ENCODE measurements at regions not wholly inside any gene's neighbourhood (a gene's known extent, or its start where the extent isn't known, plus 50 kb on each side); places are given as distances from the start of the nearest gene placed in this dataset.

GRCh38 chr4:89639395-89639794 is 197.6 kb downstream of the SNCA start:
- H3K9ac ChIP-seq (ENCODE audit: insufficient read depth in 1 of 2, low read depth in 2 of 2, low read length in 2 of 2) = no peak overlapping the region
- ATAC-seq = no peak

More at GRCh38 chr4:89639395-89639794, 197.6 kb downstream of the SNCA start:
- no peaks in the 10 kb centered on the region for H3K36me3 ChIP-seq (ENCODE audit: control insufficient read depth, insufficient read depth, low read length)
- POLR2A ChIA-PET = no interaction called here
- no peaks in the 10 kb centered on the region for H3K9me3 ChIP-seq (replicated peaks; ENCODE audit: control insufficient read depth, insufficient read depth, low read depth, low read length)
- WGBS (ENCODE audit: insufficient coverage, low coverage, missing lambda C conversion rate) = 9% methylated on average over 2 of the region's 2 CpGs
- no peak overlapping the region for H3K4me3 ChIP-seq
- no peaks in the 10 kb centered on the region for H3K27me3 ChIP-seq (ENCODE audit: control insufficient read depth in 2 of 2, insufficient read depth in 2 of 2, low read length in 2 of 2)
- CTCF ChIA-PET (ENCODE audit: low intra/inter-chr PET ratio) = no interaction called here
- FAIRE-seq (no peak), DNase-seq (ENCODE audit: extremely low read depth in 1 of 4, low spot score in 3 of 4) (no peak)
- intact Hi-C loops (cut with micrococcal nuclease) (no loop called here), in situ Hi-C loops (cut with MboI) (no loop called here)
- H3K4me2 ChIP-seq (ENCODE audit: insufficient read depth, low read length) = no peak overlapping the region
- no peak overlapping the region for H2AFZ ChIP-seq (ENCODE audit: low read depth, low read length)
- no TSS peak for BruUV-seq (replicated peaks)
- no peaks in the 10 kb centered on the region for H3K9me1 ChIP-seq (ENCODE audit: control insufficient read depth, insufficient read depth, low read length)
- H3K4me1 ChIP-seq (replicated peaks in 1 of 2; ENCODE audit: control insufficient read depth in 2 of 2, insufficient read depth in 2 of 2, low read length in 2 of 2) = no peaks in the 10 kb centered on the region
- TF ChIP-seq RAD51 (IDR thresholded peaks at IDR 0.05; ENCODE audit: borderline replicate concordance, low read depth) (no peak), POLR3A (IDR thresholded peaks at IDR 0.05; ENCODE audit: borderline replicate concordance, extremely low read depth, insufficient read depth, insufficient read length) (no peak), XRCC5 (IDR thresholded peaks at IDR 0.05; ENCODE audit: low read depth, low read length) (no peak), ZNF512 (tag; IDR thresholded peaks at IDR 0.05) (no peak), ZBTB34 (CRISPR knock-in tag; IDR thresholded peaks at IDR 0.05) (no peak), CHD1 (IDR thresholded peaks at IDR 0.05; ENCODE audit: low read length) (no peak)
- TF ChIP-seq, protein P1, sequence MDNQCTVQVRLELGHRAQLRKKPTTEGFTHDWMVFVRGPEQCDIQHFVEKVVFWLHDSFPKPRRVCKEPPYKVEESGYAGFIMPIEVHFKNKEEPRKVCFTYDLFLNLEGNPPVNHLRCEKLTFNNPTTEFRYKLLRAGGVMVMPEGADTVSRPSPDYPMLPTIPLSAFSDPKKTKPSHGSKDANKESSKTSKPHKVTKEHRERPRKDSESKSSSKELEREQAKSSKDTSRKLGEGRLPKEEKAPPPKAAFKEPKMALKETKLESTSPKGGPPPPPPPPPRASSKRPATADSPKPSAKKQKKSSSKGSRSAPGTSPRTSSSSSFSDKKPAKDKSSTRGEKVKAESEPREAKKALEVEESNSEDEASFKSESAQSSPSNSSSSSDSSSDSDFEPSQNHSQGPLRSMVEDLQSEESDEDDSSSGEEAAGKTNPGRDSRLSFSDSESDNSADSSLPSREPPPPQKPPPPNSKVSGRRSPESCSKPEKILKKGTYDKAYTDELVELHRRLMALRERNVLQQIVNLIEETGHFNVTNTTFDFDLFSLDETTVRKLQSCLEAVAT (IDR thresholded peaks at IDR 0.05) = no peak
- H3K79me2 ChIP-seq (ENCODE audit: control insufficient read depth, insufficient read depth, low read length) = no peaks in the 10 kb centered on the region
- H3K27ac ChIP-seq (ENCODE audit: extremely low read depth, low read depth, low read length) = no peak overlapping the region
- no peaks in the 10 kb centered on the region for H4K20me1 ChIP-seq (replicated peaks; ENCODE audit: control insufficient read depth, insufficient read depth, low read length)
